Mucosa of descending colon (tissue), 3 donors: ENCODE measurements at regions not wholly inside any gene's neighbourhood (a gene's known extent, or its start where the extent isn't known, plus 50 kb on each side); places are given as distances from the start of the nearest gene placed in this dataset.
A peak's percentile ranks its signal among the peaks of the same experiment; 100 is the strongest.

ENCODE experiments used
- ATAC-seq: fragments of 200-7000 bp; cut with Tn5 transposase; one replicate; pipeline ENCODE4 v1.9.1; 2020; ENCODE audit warnings: mild to moderate bottlenecking, moderate library complexity
- DNase-seq, 3 donors: peaks; one replicate each; pipeline ENCODE4 v3.0.0-alpha.2; 2020
- H3K36me3 ChIP-seq: fragments of 200-600 bp; one replicate; pipeline ENCODE4 v1.8.0; 2021; ENCODE audit warnings: low read depth, mild to moderate bottlenecking
- H3K4me1 ChIP-seq: fragments of 200-600 bp; one replicate; pipeline ENCODE4 v1.8.0; 2021; ENCODE audit warnings: low read depth, mild to moderate bottlenecking
- H3K4me3 ChIP-seq: fragments of 200-600 bp; one replicate; pipeline ENCODE4 v1.8.0; 2021; ENCODE audit warnings: mild to moderate bottlenecking
- H3K9me3 ChIP-seq: fragments of 200-600 bp; one replicate; pipeline ENCODE4 v1.8.0; 2021; ENCODE audit warnings: mild to moderate bottlenecking
- CTCF ChIP-seq: fragments of 200-600 bp; IDR thresholded peaks from one replicate; pipeline ENCODE4 v1.8.0; 2022; ENCODE audit warnings: antibody characterized with exemption, mild to moderate bottlenecking
- intact Hi-C, 2 donors: fragments of 100-400 bp; cut with DNase I in 1 of 2; cut with micrococcal nuclease in 1 of 2; formaldehyde crosslinking; loops; one replicate each; pipeline versions ENCODE4 v1.11.0 to v1.11.1; 2022; cut with DNase I, micrococcal nuclease
- donor health status: DM: no; HTN: no; CAD: no; lungs with moderate emphysema.
- donor health status: DM: no; HTN: no; CAD: no.
- donor health status: DM: no; HTN: yes; CAD: no.

GRCh38 chr18:11553098-11553940 lies 56.1 kb upstream of the SLC35G4 start:
- no peaks in the 10 kb centered on the region for H3K36me3 ChIP-seq
- TF ChIP-seq CTCF = peak; percentile 69
- ATAC-seq = peak; percentile 63
- H3K4me1 ChIP-seq = no peaks in the 10 kb centered on the region
- intact Hi-C loops = loop anchor here in 1 of 2 donors (10.0 kb wide), 1 partner anchor 989 kb away; no protein-coding TSS in a partner anchor
- DNase-seq = peak in 1 of 3 donors; percentile 55
- H3K9me3 ChIP-seq = no peaks in the 10 kb centered on the region
- no peak overlapping the region for H3K4me3 ChIP-seq

- H3K4me3 ChIP-seq = no peak overlapping the region
- ATAC-seq = no peak
- no peak for DNase-seq
- peaks cover 10% of the 10 kb centered on the region for H3K9me3 ChIP-seq
- no peak for TF ChIP-seq CTCF
- H3K4me1 ChIP-seq = no peaks in the 10 kb centered on the region
- intact Hi-C loops = no loop called here
- no peaks in the 10 kb centered on the region for H3K36me3 ChIP-seq
Observed at GRCh38 chr18:11548916-11549551, 60.4 kb upstream of the SLC35G4 start.

GRCh38 chr18:11548396-11548795 lies 61.0 kb upstream of the SLC35G4 start:
- H3K4me3 ChIP-seq = no peak overlapping the region
- intact Hi-C loops = no loop called here
- no peaks in the 10 kb centered on the region for H3K36me3 ChIP-seq
- H3K4me1 ChIP-seq = no peaks in the 10 kb centered on the region
- no peak for TF ChIP-seq CTCF
- no peak for ATAC-seq
- peaks cover 13% of the 10 kb centered on the region for H3K9me3 ChIP-seq
- DNase-seq = no peak

GRCh38 chr18:11544060-11544633 lies 65.2 kb upstream of the SLC35G4 start:
- H3K4me3 ChIP-seq = no peak overlapping the region
- H3K4me1 ChIP-seq = no peaks in the 10 kb centered on the region
- intact Hi-C loops = no loop called here
- DNase-seq = no peak
- no peak for ATAC-seq
- no peak for TF ChIP-seq CTCF
- H3K9me3 ChIP-seq = peaks cover 21% of the 10 kb centered on the region
- no peaks in the 10 kb centered on the region for H3K36me3 ChIP-seq

- peaks cover 21% of the 10 kb centered on the region for H3K9me3 ChIP-seq
- no peak for TF ChIP-seq CTCF
- ATAC-seq (no peak), DNase-seq (no peak)
- H3K36me3 ChIP-seq = no peaks in the 10 kb centered on the region
- H3K4me3 ChIP-seq = no peak overlapping the region
- no peaks in the 10 kb centered on the region for H3K4me1 ChIP-seq
- intact Hi-C loops = no loop called here
Observed at GRCh38 chr18:11541179-11541578, 68.2 kb upstream of the SLC35G4 start.
